ENCODE measurements at regions not wholly inside any gene's neighbourhood (a gene's known extent, or its start where the extent isn't known, plus 50 kb on each side); places are given as distances from the start of the nearest gene placed in this dataset.

DNA sequence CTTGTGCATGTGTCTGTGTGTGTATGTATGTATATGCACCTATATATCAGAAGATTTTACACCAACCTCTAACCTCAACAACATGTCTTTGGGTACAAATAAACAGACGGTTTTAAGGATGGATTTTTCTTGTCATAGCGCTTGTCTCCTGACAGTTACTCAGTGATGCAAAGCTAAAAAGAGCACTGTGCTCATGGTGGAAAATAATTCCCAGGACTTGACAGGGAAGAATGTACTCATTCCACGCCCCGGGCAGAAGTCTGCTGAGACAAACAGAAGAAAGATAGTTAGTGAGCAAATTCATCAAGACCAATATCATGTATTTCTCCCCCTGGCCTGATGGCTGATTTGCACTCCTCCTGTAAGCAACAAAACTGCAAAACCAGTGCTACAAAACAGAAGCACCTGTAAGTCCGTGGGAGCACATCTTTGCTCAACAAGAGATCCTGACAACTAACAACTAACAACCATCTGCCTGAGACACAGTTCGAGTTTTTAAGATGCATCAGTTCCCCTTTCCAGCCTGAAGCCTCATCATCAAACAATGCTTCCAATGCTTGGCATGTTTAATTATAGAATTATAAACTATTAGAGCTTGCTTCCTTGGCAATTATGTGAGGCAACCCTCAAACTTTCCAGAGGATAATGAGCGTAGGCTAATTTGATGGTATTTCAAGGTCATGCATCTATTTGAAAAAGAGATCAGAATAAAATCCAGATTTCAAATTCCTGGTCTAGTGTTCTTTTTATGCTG lies 812.7 kb upstream of the MIR17HG start:
- H3K27me3 ChIP-seq (replicated peaks in 2 of 5; ENCODE audit: control insufficient read depth in 4 of 5, insufficient read depth in 5 of 5, low read length in 4 of 5) = no peaks in the 10 kb centered on the region
- no peaks in the 10 kb centered on the region for H3K4me1 ChIP-seq (ENCODE audit: control extremely low read depth in 1 of 4, control insufficient read depth in 4 of 4, insufficient read depth in 4 of 4, low read length in 3 of 4)
- ChIA-PET CTCF (no interaction called here), POLR2A (no interaction called here)
- no peak for DNase-seq
- no peaks in the 10 kb centered on the region for H3K36me3 ChIP-seq (ENCODE audit: control insufficient read depth in 4 of 4, insufficient read depth in 4 of 4, low read length in 3 of 4)
- H3K27ac ChIP-seq (ENCODE audit: insufficient read depth in 1 of 2, low read depth in 1 of 2, low read length in 2 of 2, poor library complexity in 1 of 2, severe bottlenecking in 2 of 2) = no peak overlapping the region
- WGBS (ENCODE audit: insufficient coverage) = 93% methylated on average over 3 of the region's 7 CpGs
- peaks cover 0 to 2% (median 0%) of the 10 kb centered on the region in 5 experiments for H3K9me3 ChIP-seq (ENCODE audit: control extremely low read depth in 1 of 5, control insufficient read depth in 4 of 5, insufficient read depth in 2 of 5, low read depth in 1 of 5, low read length in 4 of 5)
- no peak overlapping the region for H3K4me3 ChIP-seq (ENCODE audit: control insufficient read depth in 1 of 7, extremely low read depth in 1 of 7, insufficient read depth in 4 of 7, low read depth in 2 of 7, low read length in 6 of 7)

DNA sequence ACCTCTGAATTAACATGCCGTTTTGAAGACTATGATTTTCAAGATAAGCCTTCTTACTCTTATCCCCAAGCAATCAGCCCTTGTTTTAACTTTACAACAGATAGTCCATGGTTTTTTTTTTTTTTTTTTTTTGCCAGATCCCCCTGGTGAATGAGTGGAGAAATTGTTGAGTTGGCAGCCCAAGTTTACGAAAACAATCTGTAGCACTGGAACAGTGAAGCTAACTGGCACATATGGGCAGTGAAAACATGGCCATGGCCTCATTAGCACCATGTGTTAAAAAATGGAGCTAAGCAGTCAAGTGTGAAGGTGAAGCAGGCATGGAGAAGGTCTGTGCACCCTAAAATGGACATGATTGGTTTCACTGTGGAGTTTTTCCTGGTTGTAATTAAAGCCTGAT lies 812.1 kb upstream of the MIR17HG start:
- Histone ChIP-seq H3K27me3 (replicated peaks in 2 of 5; ENCODE audit: control insufficient read depth in 4 of 5, insufficient read depth in 5 of 5, low read length in 4 of 5) (no peaks in the 10 kb centered on the region), H3K4me1 (ENCODE audit: control extremely low read depth in 1 of 4, control insufficient read depth in 4 of 4, insufficient read depth in 4 of 4, low read length in 3 of 4) (no peaks in the 10 kb centered on the region), H3K27ac (ENCODE audit: insufficient read depth in 1 of 2, low read depth in 1 of 2, low read length in 2 of 2, poor library complexity in 1 of 2, severe bottlenecking in 2 of 2) (no peak overlapping the region), H3K36me3 (ENCODE audit: control insufficient read depth in 4 of 4, insufficient read depth in 4 of 4, low read length in 3 of 4) (no peaks in the 10 kb centered on the region), H3K4me3 (ENCODE audit: control insufficient read depth in 1 of 7, extremely low read depth in 1 of 7, insufficient read depth in 4 of 7, low read depth in 2 of 7, low read length in 6 of 7) (no peak overlapping the region), H3K9me3 (ENCODE audit: control extremely low read depth in 1 of 5, control insufficient read depth in 4 of 5, insufficient read depth in 2 of 5, low read depth in 1 of 5, low read length in 4 of 5) (peaks cover 0 to 2% (median 0%) of the 10 kb centered on the region in 5 experiments)
- ChIA-PET POLR2A (no interaction called here), CTCF (no interaction called here)
- no peak for DNase-seq
- 100% methylated on average over 1 of the region's 2 CpGs for WGBS (ENCODE audit: insufficient coverage)

DNA sequence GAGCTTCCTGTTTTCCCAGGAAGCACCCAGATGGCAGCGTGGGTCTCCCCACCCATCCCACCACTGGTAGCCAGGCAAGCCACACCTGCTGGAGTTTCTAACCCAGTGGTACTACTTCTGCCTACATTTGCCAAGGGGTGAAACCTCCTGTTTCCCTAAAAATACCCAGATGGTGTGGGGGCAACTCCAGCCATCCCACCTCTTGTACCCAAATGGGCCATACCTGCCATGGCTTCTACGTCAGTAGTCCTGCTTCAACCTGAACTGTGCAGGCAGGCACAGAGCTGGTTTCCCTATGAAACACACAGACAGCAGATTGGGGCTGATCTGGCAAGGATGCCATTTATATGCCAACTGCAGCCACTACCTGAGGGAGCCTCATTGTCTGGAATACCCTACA lies 809.4 kb upstream of the MIR17HG start:
- peaks cover 0 to 2% (median 0%) of the 10 kb centered on the region in 5 experiments for H3K9me3 ChIP-seq (ENCODE audit: control extremely low read depth in 1 of 5, control insufficient read depth in 4 of 5, insufficient read depth in 2 of 5, low read depth in 1 of 5, low read length in 4 of 5)
- POLR2A ChIA-PET = no interaction called here
- CTCF ChIA-PET = no interaction called here
- WGBS (ENCODE audit: insufficient coverage) = 100% methylated on average over 2 of the region's 2 CpGs
- H3K27me3 ChIP-seq (replicated peaks in 2 of 5; ENCODE audit: control insufficient read depth in 4 of 5, insufficient read depth in 5 of 5, low read length in 4 of 5) = no peaks in the 10 kb centered on the region
- no peak for DNase-seq
- H3K27ac ChIP-seq (ENCODE audit: insufficient read depth in 1 of 2, low read depth in 1 of 2, low read length in 2 of 2, poor library complexity in 1 of 2, severe bottlenecking in 2 of 2) = no peak overlapping the region
- H3K36me3 ChIP-seq (ENCODE audit: control insufficient read depth in 4 of 4, insufficient read depth in 4 of 4, low read length in 3 of 4) = no peaks in the 10 kb centered on the region
- H3K4me3 ChIP-seq (ENCODE audit: control insufficient read depth in 1 of 7, extremely low read depth in 1 of 7, insufficient read depth in 4 of 7, low read depth in 2 of 7, low read length in 6 of 7) = no peak overlapping the region
- H3K4me1 ChIP-seq (ENCODE audit: control extremely low read depth in 1 of 4, control insufficient read depth in 4 of 4, insufficient read depth in 4 of 4, low read length in 3 of 4) = no peaks in the 10 kb centered on the region

DNA sequence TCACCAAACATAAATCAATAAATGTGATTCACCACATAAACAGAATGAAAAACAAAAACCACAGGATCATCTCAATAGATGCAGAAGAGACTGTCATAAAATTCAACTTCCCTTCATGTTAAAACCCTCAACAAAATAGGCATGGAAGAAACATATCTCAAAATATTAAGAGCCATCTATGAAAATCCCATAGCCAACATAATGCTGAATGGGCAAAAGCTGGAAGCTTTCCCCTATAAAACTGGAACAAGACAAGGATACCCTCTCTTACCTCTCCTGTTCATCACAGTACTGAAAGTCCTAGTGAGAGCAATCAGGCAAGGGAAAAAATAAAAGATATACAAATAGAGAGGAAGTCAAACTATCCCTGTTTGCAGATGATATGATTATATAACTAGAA lies 806.1 kb upstream of the MIR17HG start:
- Histone ChIP-seq H3K36me3 (ENCODE audit: control insufficient read depth in 4 of 4, insufficient read depth in 4 of 4, low read length in 3 of 4) (no peaks in the 10 kb centered on the region), H3K27me3 (replicated peaks in 2 of 5; ENCODE audit: control insufficient read depth in 4 of 5, insufficient read depth in 5 of 5, low read length in 4 of 5) (no peaks in the 10 kb centered on the region), H3K9me3 (ENCODE audit: control extremely low read depth in 1 of 5, control insufficient read depth in 4 of 5, insufficient read depth in 2 of 5, low read depth in 1 of 5, low read length in 4 of 5) (peaks cover 0 to 7% (median 2%) of the 10 kb centered on the region in 5 experiments), H3K4me3 (ENCODE audit: control insufficient read depth in 1 of 7, extremely low read depth in 1 of 7, insufficient read depth in 4 of 7, low read depth in 2 of 7, low read length in 6 of 7) (no peak overlapping the region), H3K27ac (ENCODE audit: insufficient read depth in 1 of 2, low read depth in 1 of 2, low read length in 2 of 2, poor library complexity in 1 of 2, severe bottlenecking in 2 of 2) (no peak overlapping the region), H3K4me1 (ENCODE audit: control extremely low read depth in 1 of 4, control insufficient read depth in 4 of 4, insufficient read depth in 4 of 4, low read length in 3 of 4) (no peaks in the 10 kb centered on the region)
- DNase-seq = no peak
- CTCF ChIA-PET = no interaction called here
- POLR2A ChIA-PET = no interaction called here

DNA sequence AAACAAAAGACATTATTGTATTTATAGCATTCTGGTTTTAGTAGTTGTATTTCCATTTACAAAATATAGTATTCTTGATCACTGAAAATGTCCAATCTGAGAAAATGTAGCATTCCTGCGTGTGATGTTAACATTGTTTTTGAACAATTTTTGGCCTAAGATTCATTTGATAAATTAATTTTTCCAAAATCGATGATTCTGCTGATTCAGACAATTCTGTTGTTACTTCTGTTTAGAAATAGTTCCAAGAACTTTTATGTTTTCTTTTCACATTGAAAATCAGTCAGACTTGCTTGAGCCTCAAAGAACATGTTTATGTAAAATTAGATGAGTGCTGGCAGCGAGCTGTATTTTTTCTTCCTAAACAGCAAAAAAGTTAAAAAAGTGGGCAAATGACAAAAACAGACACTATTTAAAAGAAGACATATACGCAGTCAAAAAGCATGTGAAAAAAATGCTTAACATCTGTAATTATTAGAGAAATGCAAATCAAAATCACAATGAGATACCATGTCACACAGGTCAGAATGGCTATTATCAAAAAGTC lies 804.5 kb upstream of the MIR17HG start:
- Histone ChIP-seq H3K4me3 (ENCODE audit: control insufficient read depth in 1 of 7, extremely low read depth in 1 of 7, insufficient read depth in 4 of 7, low read depth in 2 of 7, low read length in 6 of 7) (no peak overlapping the region), H3K27me3 (replicated peaks in 2 of 5; ENCODE audit: control insufficient read depth in 4 of 5, insufficient read depth in 5 of 5, low read length in 4 of 5) (no peaks in the 10 kb centered on the region), H3K27ac (ENCODE audit: insufficient read depth in 1 of 2, low read depth in 1 of 2, low read length in 2 of 2, poor library complexity in 1 of 2, severe bottlenecking in 2 of 2) (no peak overlapping the region), H3K36me3 (ENCODE audit: control insufficient read depth in 4 of 4, insufficient read depth in 4 of 4, low read length in 3 of 4) (no peaks in the 10 kb centered on the region), H3K9me3 (ENCODE audit: control extremely low read depth in 1 of 5, control insufficient read depth in 4 of 5, insufficient read depth in 2 of 5, low read depth in 1 of 5, low read length in 4 of 5) (peaks cover 0 to 18% (median 5%) of the 10 kb centered on the region in 5 experiments), H3K4me1 (ENCODE audit: control extremely low read depth in 1 of 4, control insufficient read depth in 4 of 4, insufficient read depth in 4 of 4, low read length in 3 of 4) (no peaks in the 10 kb centered on the region)
- DNase-seq = no peak
- CTCF ChIA-PET = no interaction called here
- WGBS (ENCODE audit: insufficient coverage) = no CpG with 5 or more reads among the region's 4 CpGs
- POLR2A ChIA-PET = no interaction called here

DNA sequence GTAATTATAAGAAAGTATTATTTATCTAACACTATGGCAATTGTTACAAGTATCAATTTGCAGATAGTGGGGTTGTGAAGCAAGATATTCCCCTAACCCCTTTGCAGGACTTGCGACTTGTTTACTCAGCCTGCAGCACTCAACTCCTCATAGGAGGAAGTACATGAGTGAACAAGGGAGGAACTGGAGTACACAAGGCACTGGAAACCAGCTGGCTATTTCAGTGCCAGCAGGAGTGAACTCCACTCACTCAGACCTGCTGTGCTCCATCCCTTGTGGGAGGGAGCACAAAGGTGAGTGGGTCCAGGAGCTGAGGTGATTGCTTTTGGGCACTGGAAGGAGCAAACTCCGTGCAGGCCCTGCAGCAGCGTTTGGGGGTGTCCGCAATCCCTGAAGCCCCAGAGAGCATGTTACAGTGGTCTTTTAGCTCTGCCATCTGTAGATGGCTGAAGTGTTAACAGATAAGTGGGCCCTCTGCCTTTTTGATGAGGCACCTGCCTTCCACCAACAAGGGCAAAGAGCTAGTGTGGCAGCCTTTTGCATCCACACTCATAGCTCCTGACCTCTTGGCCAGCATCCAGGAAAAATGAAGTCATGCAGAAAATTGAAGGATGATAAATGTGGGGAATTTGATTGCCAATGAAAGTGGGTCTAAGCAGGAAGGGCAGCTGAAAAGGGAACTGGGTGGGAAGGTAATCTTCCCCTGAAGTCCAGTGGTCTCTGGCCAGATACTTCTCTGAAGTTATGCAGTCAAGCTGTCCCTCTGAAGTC lies 802.2 kb upstream of the MIR17HG start:
- no peak for DNase-seq
- Histone ChIP-seq H3K27ac (ENCODE audit: insufficient read depth in 1 of 2, low read depth in 1 of 2, low read length in 2 of 2, poor library complexity in 1 of 2, severe bottlenecking in 2 of 2) (no peak overlapping the region), H3K36me3 (ENCODE audit: control insufficient read depth in 4 of 4, insufficient read depth in 4 of 4, low read length in 3 of 4) (no peaks in the 10 kb centered on the region), H3K27me3 (replicated peaks in 2 of 5; ENCODE audit: control insufficient read depth in 4 of 5, insufficient read depth in 5 of 5, low read length in 4 of 5) (no peaks in the 10 kb centered on the region), H3K4me1 (ENCODE audit: control extremely low read depth in 1 of 4, control insufficient read depth in 4 of 4, insufficient read depth in 4 of 4, low read length in 3 of 4) (no peaks in the 10 kb centered on the region), H3K4me3 (ENCODE audit: control insufficient read depth in 1 of 7, extremely low read depth in 1 of 7, insufficient read depth in 4 of 7, low read depth in 2 of 7, low read length in 6 of 7) (no peak overlapping the region), H3K9me3 (ENCODE audit: control extremely low read depth in 1 of 5, control insufficient read depth in 4 of 5, insufficient read depth in 2 of 5, low read depth in 1 of 5, low read length in 4 of 5) (peaks cover 0 to 20% (median 5%) of the 10 kb centered on the region in 5 experiments)
- ChIA-PET POLR2A (no interaction called here), CTCF (no interaction called here)
- WGBS (ENCODE audit: insufficient coverage) = 100% methylated on average over 1 of the region's 4 CpGs

DNA sequence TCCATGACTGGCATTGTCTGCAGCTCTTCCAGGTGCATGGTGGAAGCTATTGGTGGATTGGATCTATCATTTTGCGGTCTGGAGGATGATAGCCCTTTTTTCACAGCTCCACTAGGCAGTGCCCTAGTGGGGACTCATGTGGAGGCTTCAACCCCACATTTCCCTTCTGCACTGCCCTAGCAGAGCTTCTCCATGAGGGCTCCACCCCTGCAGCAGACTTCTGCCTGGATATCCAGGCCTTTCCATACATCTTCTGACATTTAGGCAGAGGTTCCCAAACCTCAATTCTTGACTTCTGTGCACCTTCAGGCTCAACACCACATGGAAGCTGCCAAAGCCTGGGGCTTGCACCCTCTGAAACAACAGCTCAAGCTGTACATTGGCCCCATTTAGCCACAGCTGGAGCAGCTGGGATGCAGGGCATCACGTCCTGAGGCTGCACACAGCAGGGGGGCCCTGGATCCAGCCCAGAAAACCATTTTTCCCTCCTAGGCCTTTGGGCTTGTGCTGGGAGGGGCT lies 800.2 kb upstream of the MIR17HG start:
- Histone ChIP-seq H3K4me1 (ENCODE audit: control extremely low read depth in 1 of 4, control insufficient read depth in 4 of 4, insufficient read depth in 4 of 4, low read length in 3 of 4) (no peaks in the 10 kb centered on the region), H3K27me3 (replicated peaks in 2 of 5; ENCODE audit: control insufficient read depth in 4 of 5, insufficient read depth in 5 of 5, low read length in 4 of 5) (no peaks in the 10 kb centered on the region), H3K4me3 (ENCODE audit: control insufficient read depth in 1 of 7, extremely low read depth in 1 of 7, insufficient read depth in 4 of 7, low read depth in 2 of 7, low read length in 6 of 7) (no peak overlapping the region), H3K27ac (ENCODE audit: insufficient read depth in 1 of 2, low read depth in 1 of 2, low read length in 2 of 2, poor library complexity in 1 of 2, severe bottlenecking in 2 of 2) (no peak overlapping the region), H3K9me3 (ENCODE audit: control extremely low read depth in 1 of 5, control insufficient read depth in 4 of 5, insufficient read depth in 2 of 5, low read depth in 1 of 5, low read length in 4 of 5) (peaks cover 0 to 20% (median 5%) of the 10 kb centered on the region in 5 experiments), H3K36me3 (ENCODE audit: control insufficient read depth in 4 of 4, insufficient read depth in 4 of 4, low read length in 3 of 4) (no peaks in the 10 kb centered on the region)
- no peak for DNase-seq
- POLR2A ChIA-PET = no interaction called here
- CTCF ChIA-PET = no interaction called here
- 83% methylated on average over 2 of the region's 2 CpGs for WGBS (ENCODE audit: insufficient coverage)
